ENCODE measurements at regions not wholly inside any gene's neighbourhood (a gene's known extent, or its start where the extent isn't known, plus 50 kb on each side); places are given as distances from the start of the nearest gene placed in this dataset.
"Not testable (repeated sequence)": the region's sequence is repeated elsewhere in the genome, so short reads cannot be mapped to it uniquely, and the experiment has no call there.

DNA sequence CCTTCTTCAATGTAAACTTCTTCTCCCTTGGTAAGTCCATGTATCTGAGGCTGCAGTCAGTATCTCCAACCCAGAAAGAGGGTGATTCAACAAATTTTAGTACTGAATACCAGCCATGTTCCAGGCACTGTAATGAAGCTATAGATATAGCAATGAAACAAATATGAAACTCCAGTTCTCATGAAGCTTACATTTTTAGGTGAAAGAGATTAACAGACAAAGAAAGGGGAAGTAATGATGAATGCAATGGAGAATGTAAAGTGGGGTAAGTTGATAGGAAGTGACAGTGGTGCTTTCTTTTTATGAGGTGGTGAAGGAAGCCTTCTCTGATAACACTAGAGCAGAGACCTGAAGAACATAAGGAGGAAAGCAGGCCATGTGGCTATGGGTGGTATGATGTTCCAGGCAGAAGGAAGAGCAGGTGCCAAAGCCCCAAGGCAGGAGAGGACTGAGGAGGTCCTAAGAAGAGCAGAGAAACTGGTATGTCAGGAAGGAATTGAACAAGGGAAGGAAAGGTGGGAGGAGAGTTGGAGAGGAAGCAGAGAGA is 143.6 kb downstream of the TFAP2B start:
- no peak for DNase-seq

DNA sequence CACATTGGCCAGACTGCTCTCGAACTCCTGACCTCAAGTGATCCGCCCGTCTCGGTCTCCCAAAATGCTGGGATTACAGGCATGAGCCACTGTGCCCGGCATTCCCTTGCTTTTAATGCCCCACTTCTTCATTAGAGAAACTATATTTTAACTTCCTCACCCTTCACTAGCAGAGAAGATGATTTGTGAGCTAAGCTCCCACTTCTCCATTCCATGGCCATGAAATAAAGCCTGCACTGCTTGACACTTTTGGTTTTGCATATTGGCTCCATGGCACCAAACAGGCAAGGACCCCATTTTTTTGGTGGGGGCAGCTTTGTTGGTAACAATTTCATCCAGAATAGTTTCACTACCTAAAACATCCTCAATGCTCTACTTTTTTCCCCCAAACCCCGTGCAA is 145.3 kb downstream of the TFAP2B start:
- no peak for DNase-seq

DNA sequence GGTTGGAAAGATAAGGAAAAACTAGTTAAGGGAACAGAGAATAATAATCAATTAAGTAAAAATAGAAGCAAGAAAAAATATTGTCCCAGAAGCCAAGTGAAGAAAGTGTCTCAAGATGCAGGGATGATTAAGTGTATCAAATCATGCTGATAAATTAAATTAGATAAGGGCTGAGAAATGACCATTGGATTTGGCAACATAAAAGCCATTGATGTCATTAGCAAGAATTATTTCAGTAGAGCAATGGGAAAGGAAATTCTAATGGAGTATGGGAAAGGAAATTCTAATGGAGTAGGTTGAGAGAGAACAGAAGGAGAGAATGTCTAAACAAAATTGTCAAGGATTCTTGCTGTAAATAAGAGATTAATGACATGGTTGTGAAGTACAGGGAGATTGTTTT is 146.8 kb downstream of the TFAP2B start:
- no peak for DNase-seq

GRCh38 chr6:50966532-50966931 is 147.9 kb downstream of the TFAP2B start:
- DNase-seq = no peak

- DNase-seq = no peak
Measured at GRCh38 chr6:50966986-50967385, 148.3 kb downstream of the TFAP2B start.

DNA sequence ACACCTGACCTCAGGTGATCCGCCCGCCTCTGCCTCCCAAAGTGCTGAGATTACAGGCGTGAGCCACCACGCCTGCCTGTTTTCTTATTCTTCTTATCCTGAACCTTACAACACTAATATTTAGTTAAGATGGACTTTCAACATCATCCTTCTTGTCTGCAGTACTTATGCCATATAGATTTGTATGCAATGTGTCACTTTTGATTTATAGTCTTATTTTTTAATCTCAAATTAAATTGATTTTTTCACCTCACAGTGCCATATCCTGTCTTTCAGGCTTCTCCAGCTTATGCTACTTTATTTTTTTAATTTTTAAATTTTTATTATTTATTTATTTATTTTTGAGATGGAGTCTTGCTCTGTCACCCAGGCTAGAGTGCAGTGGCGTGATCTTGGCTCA is 149.6 kb downstream of the TFAP2B start:
- DNase-seq = not testable (repeated sequence)

GRCh38 chr6:50970908-50971307 is 152.2 kb downstream of the TFAP2B start:
- no peak for DNase-seq

DNA sequence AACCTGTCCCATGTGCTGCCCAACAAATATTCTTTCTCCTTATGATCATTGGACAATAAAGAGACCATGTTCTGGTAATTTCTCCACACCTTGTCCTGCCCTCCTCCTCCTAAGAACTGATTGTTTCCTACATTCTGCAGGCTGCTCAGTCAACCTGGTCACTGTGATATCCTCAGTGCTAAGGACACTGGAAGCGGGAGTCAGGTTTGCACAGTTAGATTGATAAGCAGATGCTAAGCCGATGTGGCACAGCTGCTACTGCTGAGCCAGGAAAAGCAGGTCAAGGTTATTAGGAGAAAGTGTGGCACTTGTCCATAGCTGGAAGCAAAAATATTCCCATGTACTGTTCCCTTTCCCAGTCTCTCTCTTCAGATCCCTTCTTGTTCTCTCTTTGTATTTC is 154.8 kb downstream of the TFAP2B start:
- no peak for DNase-seq

GRCh38 chr6:50974319-50974718 is 155.6 kb downstream of the TFAP2B start:
- no peak for DNase-seq

DNA sequence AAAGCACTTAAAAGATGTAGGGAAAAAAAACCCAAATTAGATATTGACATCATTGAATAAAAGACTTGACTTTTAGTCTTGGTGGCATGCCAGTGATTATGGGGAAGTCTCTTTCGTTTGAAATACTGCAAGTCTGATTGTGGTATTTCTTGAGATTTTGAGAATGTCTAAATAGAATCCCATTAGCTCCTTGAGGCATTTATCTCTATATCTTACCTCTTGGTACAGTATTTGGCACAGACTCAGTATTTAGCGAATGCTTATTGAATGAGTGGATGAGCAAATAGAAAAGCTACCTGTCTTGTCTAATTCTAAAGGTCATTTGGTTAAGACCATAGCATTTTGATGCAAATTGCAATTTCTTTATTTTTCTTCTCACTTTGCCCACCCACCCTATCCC is 156.5 kb downstream of the TFAP2B start:
- no peak for DNase-seq

DNA sequence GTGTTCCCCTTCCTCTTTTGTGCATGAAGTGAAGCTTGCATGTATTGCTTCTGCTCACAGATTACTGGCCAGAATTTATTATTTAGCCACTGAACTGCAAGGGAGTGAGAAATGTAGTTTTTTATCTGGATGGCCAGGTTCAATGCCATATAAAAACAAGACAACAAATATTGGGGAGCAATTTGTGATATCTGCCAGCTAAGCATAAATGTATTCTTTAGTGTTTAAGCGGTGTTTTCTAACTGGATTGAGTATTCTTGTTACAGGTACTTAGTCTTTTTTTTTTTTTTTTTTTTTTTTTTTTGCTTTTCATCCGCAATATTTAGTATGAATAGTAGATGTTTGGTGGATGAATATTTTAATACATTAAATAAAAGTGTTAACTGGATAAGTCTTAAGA is 158.2 kb downstream of the TFAP2B start:
- no peak for DNase-seq

- no peak for DNase-seq
Measured at GRCh38 chr6:50977796-50978195, 159.1 kb downstream of the TFAP2B start.

- no peak for DNase-seq
Measured at GRCh38 chr6:50978380-50979170, 159.9 kb downstream of the TFAP2B start.

- DNase-seq = no peak
Measured at GRCh38 chr6:50979171-50979525, 160.5 kb downstream of the TFAP2B start.

DNA sequence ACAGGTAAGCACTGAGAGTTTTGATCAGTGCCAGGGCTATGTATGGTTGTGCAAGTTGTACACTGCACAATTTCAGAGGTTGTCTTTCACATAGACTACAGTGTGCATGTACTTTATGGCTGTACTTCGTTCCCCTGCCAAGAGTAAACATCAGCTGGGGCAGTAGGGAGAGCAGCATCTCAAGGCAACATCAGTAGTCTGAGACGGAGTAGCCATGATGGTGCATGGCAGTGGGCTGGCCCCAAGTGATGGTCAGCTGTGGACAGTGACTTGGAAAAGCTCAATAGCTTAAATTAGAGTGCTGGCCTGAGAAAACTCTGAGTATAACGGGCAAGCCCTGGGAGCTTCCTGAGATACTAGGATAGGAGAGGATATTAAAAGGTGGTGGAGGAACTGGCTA is 165.5 kb downstream of the TFAP2B start:
- DNase-seq = no peak

GRCh38 chr6:50986319-50986718 is 167.6 kb downstream of the TFAP2B start:
- no peak for DNase-seq

DNA sequence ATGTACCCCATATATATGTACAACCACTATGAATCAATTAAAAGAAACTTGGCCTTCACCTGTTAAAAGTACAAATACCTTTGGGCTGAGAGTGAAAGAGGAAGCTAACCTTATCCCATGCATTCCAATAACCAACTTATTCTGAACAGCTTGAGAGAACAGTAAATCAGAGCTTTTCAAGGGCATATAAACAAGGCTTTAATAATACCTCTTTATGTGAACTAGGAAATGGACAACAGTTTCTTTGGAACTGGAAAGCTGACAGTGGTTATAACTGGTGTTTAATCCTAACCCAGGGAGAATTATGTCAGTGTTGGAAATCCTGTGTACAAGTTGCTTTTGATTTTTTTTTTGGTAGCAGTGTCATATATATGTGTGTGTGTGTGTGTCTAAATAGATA is 170.5 kb downstream of the TFAP2B start:
- DNase-seq = no peak

DNA sequence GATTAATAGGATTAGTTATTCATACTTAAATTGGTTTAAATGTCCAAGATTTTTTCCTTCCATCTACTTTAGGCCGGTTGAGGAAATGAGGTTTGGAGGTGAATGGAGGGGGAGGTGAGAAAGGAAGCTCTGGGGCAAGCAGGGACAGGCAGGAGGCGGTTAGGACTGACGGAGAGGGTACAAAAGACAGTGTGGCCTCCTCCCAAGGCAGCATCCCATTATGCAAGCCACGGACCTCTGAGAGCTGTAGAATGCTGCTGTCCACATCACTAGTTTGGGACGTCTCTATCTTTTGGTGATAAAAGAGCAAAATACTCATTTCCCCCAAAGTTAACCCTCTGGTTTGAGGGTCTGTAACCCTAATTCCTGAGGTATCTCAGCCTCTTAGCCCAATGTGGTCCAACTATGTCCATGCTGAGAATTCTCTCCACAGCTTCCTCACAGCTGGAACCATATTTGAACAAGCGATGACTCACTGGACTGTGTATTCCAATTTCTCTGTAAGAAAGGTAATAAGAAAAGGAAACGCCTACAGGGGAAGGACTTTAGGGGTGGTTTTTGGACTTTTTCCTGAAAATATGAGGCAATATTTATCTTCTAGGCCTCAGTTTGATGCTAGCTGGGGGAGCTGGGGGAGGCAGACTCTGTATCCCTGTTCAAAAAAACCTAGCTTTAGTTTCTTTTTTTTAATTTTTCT is 172.2 kb downstream of the TFAP2B start:
- no peak for DNase-seq

DNA sequence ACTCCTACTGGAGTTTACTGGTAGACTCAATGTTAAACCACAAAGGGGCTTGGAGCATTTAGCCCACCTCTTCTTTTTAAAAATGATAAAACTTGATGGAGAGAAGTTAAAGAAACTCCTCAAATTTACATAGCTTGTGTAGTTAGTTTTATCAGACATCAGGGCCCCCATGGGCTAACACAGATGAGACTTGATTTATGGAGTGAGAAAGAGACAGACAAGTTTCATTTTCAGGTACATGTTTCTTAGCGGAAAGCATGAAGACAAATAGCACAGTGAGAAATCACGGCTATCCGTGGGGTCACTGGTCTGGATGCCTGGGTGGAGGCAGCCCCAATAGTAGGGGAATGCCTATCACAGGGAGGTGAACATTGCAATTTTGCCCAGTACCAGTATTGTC is 173.6 kb downstream of the TFAP2B start:
- no peak for DNase-seq

GRCh38 chr6:50992704-50993625 is 174.3 kb downstream of the TFAP2B start:
- DNase-seq = no peak

DNA sequence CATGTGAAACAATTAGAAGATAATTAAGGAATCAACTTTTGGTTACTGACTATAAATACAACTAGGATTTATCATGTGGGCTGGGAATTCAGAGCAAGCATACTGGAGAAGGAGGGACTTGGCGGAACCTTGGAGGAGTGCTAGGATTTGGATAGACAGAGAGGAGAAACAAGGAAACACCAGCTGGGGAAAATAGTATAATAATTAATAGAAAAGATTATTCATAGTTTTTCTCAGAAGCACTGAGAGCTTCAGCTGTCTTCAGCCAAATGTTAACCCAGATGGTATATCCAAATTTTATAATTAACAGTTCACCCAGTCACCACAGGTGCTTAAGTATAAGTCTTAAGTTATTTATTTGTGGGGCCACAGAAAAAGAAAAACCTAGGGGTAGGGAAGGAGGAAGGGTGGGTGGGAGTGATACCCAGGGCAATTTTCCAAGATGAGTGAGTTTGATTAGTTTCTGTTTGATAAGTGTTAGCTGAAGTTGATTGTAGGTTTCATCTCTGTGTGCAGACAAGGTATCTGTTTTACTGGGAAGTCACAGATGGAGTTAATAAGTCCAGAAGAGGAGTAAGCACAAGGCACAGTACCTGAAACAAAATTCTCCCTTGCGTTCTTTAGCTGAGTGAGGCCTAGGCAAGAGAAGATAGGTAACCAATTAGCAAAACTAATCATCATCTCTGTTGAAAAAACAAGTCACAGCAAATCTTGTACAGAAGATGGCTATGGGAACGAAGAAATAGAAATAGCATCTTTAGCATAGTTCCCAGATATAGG is 175.5 kb downstream of the TFAP2B start:
- DNase-seq = no peak

DNA sequence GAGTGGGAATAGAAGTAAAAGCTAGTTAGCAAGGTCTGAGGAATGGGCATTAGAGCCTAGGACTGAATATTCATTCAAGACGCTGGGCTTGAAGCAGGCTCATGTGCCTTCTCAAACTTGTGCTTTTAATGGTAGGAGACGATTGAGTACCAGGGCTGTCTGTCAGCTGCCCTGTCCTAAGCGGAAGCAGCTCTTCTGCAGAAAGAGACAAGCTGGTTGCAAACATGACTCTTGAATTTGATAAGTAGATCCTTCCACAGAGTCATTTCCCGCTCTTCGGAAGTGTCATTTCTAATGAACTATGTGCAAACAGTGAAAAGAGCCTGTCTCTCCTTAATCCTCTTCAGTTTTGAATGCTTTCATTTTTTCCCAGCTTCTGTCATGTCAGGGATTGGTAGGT is 176.4 kb downstream of the TFAP2B start:
- DNase-seq = peak; percentile 16

DNA sequence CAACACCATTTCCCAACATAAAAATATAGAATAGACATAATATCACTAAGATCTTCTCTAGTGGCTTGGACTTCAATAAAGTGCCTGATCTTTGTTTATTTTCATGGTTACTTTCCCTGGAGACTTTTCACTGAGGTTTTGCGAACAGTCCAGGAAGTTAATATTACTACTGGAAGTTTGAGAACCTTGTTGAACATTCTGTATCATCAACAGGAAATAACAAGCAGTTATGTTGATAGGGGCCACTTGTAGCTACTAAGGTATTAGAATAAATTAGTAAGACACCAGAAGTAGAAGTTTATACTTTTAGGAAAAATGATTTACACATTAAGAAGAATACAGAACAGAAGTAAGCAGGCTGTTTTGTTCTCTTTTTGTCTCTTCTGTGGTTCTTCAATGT is 180.2 kb downstream of the TFAP2B start:
- no peak for DNase-seq
